CD4-positive, alpha-beta T cell (primary cell): ENCODE measurements at regions not wholly inside any gene's neighbourhood (a gene's known extent, or its start where the extent isn't known, plus 50 kb on each side); places are given as distances from the start of the nearest gene placed in this dataset.

ENCODE experiments used
- ATAC-seq: fragments of 200-7000 bp; cut with Tn5 transposase; one replicate; pipeline ENCODE4 v1.10.0; 2022; ENCODE audit warnings: mild to moderate bottlenecking; ENCODE audit not compliant: poor library complexity
- CTCF ChIA-PET: fragments of 350-600 bp; sonication (Branson Sonifier 250); formaldehyde crosslinking; loops from one replicate; lab custom pipeline; 2021; ENCODE audit warnings: antibody characterized with exemption, inconsistent platforms; lab: Charles Lee
- POLR2A ChIA-PET: fragments of 350-600 bp; sonication (Branson Sonifier 250); formaldehyde crosslinking; loops from one replicate; lab custom pipeline; 2021; ENCODE audit warnings: antibody characterized with exemption, inconsistent platforms; lab: Charles Lee
- DNase-seq, 14 experiments: peaks; one replicate each; pipeline ENCODE4 v3.0.0-alpha.2; 2013 to 2020; ENCODE audit warnings: mixed read lengths in 2 of 14
- H3K27ac ChIP-seq, 2 donors: one replicate each; pipeline versions ENCODE4 v1.5.1 to v1.7.0; 2013; ENCODE audit warnings: low read length in 2 of 2, low read depth in 1 of 2, mild to moderate bottlenecking in 1 of 2
- H3K27me3 ChIP-seq, 2 experiments: 1 replicate in 1 of 2; 2 replicates in 1 of 2; pipeline versions ENCODE4 v1.6.1 to v1.7.0; 2013; ENCODE audit warnings: low read length in 2 of 2, control low read depth in 1 of 2, mild to moderate bottlenecking in 1 of 2, moderate library complexity in 1 of 2; ENCODE audit not compliant: insufficient read depth in 2 of 2, control insufficient read depth in 1 of 2
- H3K36me3 ChIP-seq: one replicate; pipeline ENCODE4 v1.6.1; 2013; ENCODE audit warnings: low read length, control low read depth; ENCODE audit not compliant: insufficient read depth
- H3K4me1 ChIP-seq: one replicate; pipeline ENCODE4 v1.6.1; 2013; ENCODE audit warnings: low read length, control low read depth; ENCODE audit not compliant: insufficient read depth
- H3K4me3 ChIP-seq: one replicate; pipeline ENCODE4 v1.5.1; 2013; ENCODE audit warnings: mild to moderate bottlenecking, low read length, moderate library complexity
- H3K9me3 ChIP-seq, 2 experiments: 1 replicate in 1 of 2; 2 replicates in 1 of 2; pipeline versions ENCODE4 v1.6.1 to v1.7.0; 2013; ENCODE audit warnings: low read length in 2 of 2, mild to moderate bottlenecking in 2 of 2, control low read depth in 1 of 2, moderate library complexity in 1 of 2; ENCODE audit not compliant: control insufficient read depth in 1 of 2, insufficient read depth in 1 of 2
- H3K27ac Mint-ChIP-seq: one replicate; pipeline ENCODE4 v1.8.0; 2020; ENCODE audit warnings: mixed read lengths
- H3K27me3 Mint-ChIP-seq: one replicate; pipeline ENCODE4 v1.8.0; 2021; ENCODE audit warnings: mixed read lengths
- H3K36me3 Mint-ChIP-seq: one replicate; pipeline ENCODE4 v1.8.0; 2021; ENCODE audit warnings: low read depth, mixed read lengths
- H3K4me1 Mint-ChIP-seq: one replicate; pipeline ENCODE4 v1.8.0; 2021; ENCODE audit warnings: low read depth, mixed read lengths
- H3K4me3 Mint-ChIP-seq: one replicate; pipeline ENCODE4 v1.8.0; 2020; ENCODE audit warnings: mild to moderate bottlenecking, mixed read lengths
- H3K9me3 Mint-ChIP-seq: one replicate; pipeline ENCODE4 v1.8.0; 2020; ENCODE audit warnings: mixed read lengths
- CTCF ChIP-seq: fragments of 200-600 bp; IDR thresholded peaks from one replicate; pipeline ENCODE4 v1.8.0; 2022; ENCODE audit warnings: antibody characterized with exemption, mild to moderate bottlenecking
- intact Hi-C, 2 experiments: fragments of 100-400 bp; cut with DNase I in 1 of 2; cut with micrococcal nuclease in 1 of 2; formaldehyde crosslinking; loops; one replicate each; pipeline versions ENCODE4 v1.15.1 to v1.9.0; 2023 to 2025; cut with DNase I, micrococcal nuclease

GRCh38 chr20:11976966-11977365 is 59.3 kb downstream of the BTBD3 start:
- Histone ChIP-seq H3K9me3 (no peaks in the 10 kb centered on the region), H3K4me3 (no peak overlapping the region), H3K4me1 (no peaks in the 10 kb centered on the region), H3K27ac (no peak overlapping the region), H3K27me3 (no peaks in the 10 kb centered on the region), H3K36me3 (no peaks in the 10 kb centered on the region)
- DNase-seq (no peak), ATAC-seq (no peak)
- ChIA-PET POLR2A (no interaction called here), CTCF (no interaction called here)
- H3K27ac Mint-ChIP-seq = no peak overlapping the region
- no peaks in the 10 kb centered on the region for H3K36me3 Mint-ChIP-seq
- H3K4me3 Mint-ChIP-seq = no peak overlapping the region
- H3K4me1 Mint-ChIP-seq = no peaks in the 10 kb centered on the region
- intact Hi-C loops = no loop called here
- no peaks in the 10 kb centered on the region for H3K27me3 Mint-ChIP-seq
- H3K9me3 Mint-ChIP-seq = no peaks in the 10 kb centered on the region
- TF ChIP-seq CTCF = no peak

GRCh38 chr20:11978496-11978895 is 60.8 kb downstream of the BTBD3 start:
- DNase-seq (no peak), ATAC-seq (no peak)
- H3K4me1 Mint-ChIP-seq = no peaks in the 10 kb centered on the region
- H3K27me3 Mint-ChIP-seq = no peaks in the 10 kb centered on the region
- no peaks in the 10 kb centered on the region for H3K9me3 ChIP-seq
- H3K27ac Mint-ChIP-seq = no peak overlapping the region
- no peaks in the 10 kb centered on the region for H3K9me3 Mint-ChIP-seq
- H3K4me1 ChIP-seq = no peaks in the 10 kb centered on the region
- POLR2A ChIA-PET = no interaction called here
- no peaks in the 10 kb centered on the region for H3K27me3 ChIP-seq
- no peak overlapping the region for H3K27ac ChIP-seq
- intact Hi-C loops = no loop called here
- no peak for TF ChIP-seq CTCF
- H3K4me3 Mint-ChIP-seq = no peak overlapping the region
- no peaks in the 10 kb centered on the region for H3K36me3 Mint-ChIP-seq
- CTCF ChIA-PET = no interaction called here
- H3K4me3 ChIP-seq = no peak overlapping the region
- H3K36me3 ChIP-seq = no peaks in the 10 kb centered on the region

GRCh38 chr20:11979306-11979990 is 61.8 kb downstream of the BTBD3 start:
- Histone ChIP-seq H3K9me3 (peaks cover 0 to 3% of the 10 kb centered on the region in 2 experiments), H3K27me3 (no peaks in the 10 kb centered on the region), H3K4me3 (no peak overlapping the region), H3K27ac (no peak overlapping the region), H3K36me3 (no peaks in the 10 kb centered on the region), H3K4me1 (no peaks in the 10 kb centered on the region)
- Mint-ChIP-seq H3K4me1 (no peaks in the 10 kb centered on the region), H3K4me3 (no peak overlapping the region), H3K9me3 (no peaks in the 10 kb centered on the region), H3K27ac (no peak overlapping the region), H3K27me3 (no peaks in the 10 kb centered on the region), H3K36me3 (no peaks in the 10 kb centered on the region)
- no peak for DNase-seq
- intact Hi-C loops = no loop called here
- POLR2A ChIA-PET = no interaction called here
- TF ChIP-seq CTCF = no peak
- ATAC-seq = no peak
- CTCF ChIA-PET = no interaction called here
